Activated CD8-positive, alpha-beta T cell treated with anti-CD3 and anti-CD28 coated beads for 36 hours (primary cell): ENCODE measurements at regions not wholly inside any gene's neighbourhood (a gene's known extent, or its start where the extent isn't known, plus 50 kb on each side); places are given as distances from the start of the nearest gene placed in this dataset.

Source experiments
- ATAC-seq: fragments of 200-7000 bp; cut with Tn5 transposase; one replicate; pipeline ENCODE4 v1.10.0; 2021; ENCODE audit warnings: mild to moderate bottlenecking, moderate library complexity
- CTCF ChIA-PET: fragments of 350-600 bp; sonication (Branson Sonifier 250); formaldehyde crosslinking; loops from one replicate; lab custom pipeline; 2021; ENCODE audit warnings: antibody characterized with exemption; lab: Charles Lee
- POLR2A ChIA-PET: fragments of 350-600 bp; sonication (Branson Sonifier 250); formaldehyde crosslinking; loops from one replicate; lab custom pipeline; 2021; ENCODE audit warnings: antibody characterized with exemption; lab: Charles Lee
- DNase-seq: peaks from one replicate; pipeline ENCODE4 v3.0.0-alpha.2; 2020
- H3K27ac Mint-ChIP-seq: one replicate; pipeline ENCODE4 v1.8.0; 2021; ENCODE audit warnings: mild to moderate bottlenecking, mixed read lengths
- H3K27me3 Mint-ChIP-seq: one replicate; pipeline ENCODE4 v1.8.0; 2021; ENCODE audit warnings: mixed read lengths
- H3K36me3 Mint-ChIP-seq: one replicate; pipeline ENCODE4 v1.8.0; 2021; ENCODE audit warnings: low read depth, mixed read lengths
- H3K4me1 Mint-ChIP-seq: one replicate; pipeline ENCODE4 v1.8.0; 2021; ENCODE audit warnings: low read depth, mixed read lengths
- H3K4me3 Mint-ChIP-seq: one replicate; pipeline ENCODE4 v1.8.0; 2021; ENCODE audit warnings: mild to moderate bottlenecking, moderate library complexity, mixed read lengths
- H3K9me3 Mint-ChIP-seq: one replicate; pipeline ENCODE4 v1.8.0; 2021; ENCODE audit warnings: mixed read lengths
- intact Hi-C: fragments of 100-400 bp; cut with micrococcal nuclease; formaldehyde crosslinking; loops from one replicate; pipeline ENCODE4 v1.10.0; 2022
- TF ChIP-seq, protein P1 (sequence below): fragments of 200-600 bp; IDR thresholded peaks from one replicate; pipeline ENCODE4 v1.8.0; 2022; ENCODE audit warnings: antibody characterized with exemption, mild to moderate bottlenecking

DNA sequence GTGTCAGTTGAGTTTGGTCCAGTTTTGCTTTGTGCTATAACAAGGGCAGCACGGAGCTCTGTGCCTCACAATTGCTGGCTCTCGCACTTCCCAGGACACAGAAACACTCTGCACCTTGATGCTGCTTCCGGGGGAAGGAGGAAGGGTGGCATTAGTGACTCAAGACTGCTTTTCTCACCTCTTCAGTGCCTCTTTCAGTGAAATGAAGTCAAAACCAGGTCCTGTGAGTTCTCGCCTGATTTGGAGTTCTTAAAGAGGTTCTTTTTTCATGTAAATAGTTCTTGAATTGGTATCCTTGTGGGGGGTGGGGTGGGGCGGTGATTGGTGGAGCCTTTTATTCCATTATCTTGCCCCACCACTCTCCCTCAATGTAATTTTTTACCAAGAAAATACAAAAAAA, 91.5 kb upstream of the MYT1L start:
- no peaks in the 10 kb centered on the region for H3K9me3 Mint-ChIP-seq
- no peaks in the 10 kb centered on the region for H3K4me1 Mint-ChIP-seq
- H3K27me3 Mint-ChIP-seq = peaks cover 6% of the 10 kb centered on the region
- no peak for DNase-seq
- CTCF ChIA-PET = interaction anchor here (0.5 kb wide), 1 partner anchor 304 kb away, joined by 3 read pairs; no protein-coding TSS in a partner anchor
- H3K36me3 Mint-ChIP-seq = no peaks in the 10 kb centered on the region
- no peak for ATAC-seq
- TF ChIP-seq, protein P1, sequence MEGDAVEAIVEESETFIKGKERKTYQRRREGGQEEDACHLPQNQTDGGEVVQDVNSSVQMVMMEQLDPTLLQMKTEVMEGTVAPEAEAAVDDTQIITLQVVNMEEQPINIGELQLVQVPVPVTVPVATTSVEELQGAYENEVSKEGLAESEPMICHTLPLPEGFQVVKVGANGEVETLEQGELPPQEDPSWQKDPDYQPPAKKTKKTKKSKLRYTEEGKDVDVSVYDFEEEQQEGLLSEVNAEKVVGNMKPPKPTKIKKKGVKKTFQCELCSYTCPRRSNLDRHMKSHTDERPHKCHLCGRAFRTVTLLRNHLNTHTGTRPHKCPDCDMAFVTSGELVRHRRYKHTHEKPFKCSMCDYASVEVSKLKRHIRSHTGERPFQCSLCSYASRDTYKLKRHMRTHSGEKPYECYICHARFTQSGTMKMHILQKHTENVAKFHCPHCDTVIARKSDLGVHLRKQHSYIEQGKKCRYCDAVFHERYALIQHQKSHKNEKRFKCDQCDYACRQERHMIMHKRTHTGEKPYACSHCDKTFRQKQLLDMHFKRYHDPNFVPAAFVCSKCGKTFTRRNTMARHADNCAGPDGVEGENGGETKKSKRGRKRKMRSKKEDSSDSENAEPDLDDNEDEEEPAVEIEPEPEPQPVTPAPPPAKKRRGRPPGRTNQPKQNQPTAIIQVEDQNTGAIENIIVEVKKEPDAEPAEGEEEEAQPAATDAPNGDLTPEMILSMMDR = no peak
- POLR2A ChIA-PET = no interaction called here
- no peak overlapping the region for H3K4me3 Mint-ChIP-seq
- H3K27ac Mint-ChIP-seq = no peak overlapping the region
- intact Hi-C loops = no loop called here

DNA sequence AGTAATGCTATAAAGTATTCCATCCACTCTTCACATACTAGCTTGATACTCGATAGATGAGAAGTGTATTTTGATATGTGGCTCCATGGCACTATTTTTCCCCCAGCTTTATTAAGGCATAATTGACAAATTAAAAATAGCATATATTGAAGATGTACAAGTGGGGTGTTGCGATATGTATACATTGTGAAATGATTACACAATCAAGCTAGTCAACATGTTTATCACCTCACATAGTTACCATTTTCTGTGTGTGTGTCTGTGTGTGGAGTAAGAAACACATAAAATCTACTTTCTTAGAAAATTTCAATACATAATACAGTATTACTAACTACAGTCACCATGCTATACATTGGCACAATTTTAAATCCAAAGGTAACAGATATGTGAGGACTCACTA, 82.5 kb upstream of the MYT1L start:
- Mint-ChIP-seq H3K4me1 (no peaks in the 10 kb centered on the region), H3K36me3 (no peaks in the 10 kb centered on the region), H3K9me3 (no peaks in the 10 kb centered on the region), H3K27ac (no peak overlapping the region), H3K27me3 (no peaks in the 10 kb centered on the region), H3K4me3 (no peak overlapping the region)
- intact Hi-C loops = no loop called here
- DNase-seq (no peak), ATAC-seq (no peak)
- TF ChIP-seq, protein P1 = no peak
- ChIA-PET CTCF (no interaction called here), POLR2A (interaction anchor here (1.0 kb wide), 1 partner anchor 11 kb away, joined by 5 read pairs; no protein-coding TSS in a partner anchor)

DNA sequence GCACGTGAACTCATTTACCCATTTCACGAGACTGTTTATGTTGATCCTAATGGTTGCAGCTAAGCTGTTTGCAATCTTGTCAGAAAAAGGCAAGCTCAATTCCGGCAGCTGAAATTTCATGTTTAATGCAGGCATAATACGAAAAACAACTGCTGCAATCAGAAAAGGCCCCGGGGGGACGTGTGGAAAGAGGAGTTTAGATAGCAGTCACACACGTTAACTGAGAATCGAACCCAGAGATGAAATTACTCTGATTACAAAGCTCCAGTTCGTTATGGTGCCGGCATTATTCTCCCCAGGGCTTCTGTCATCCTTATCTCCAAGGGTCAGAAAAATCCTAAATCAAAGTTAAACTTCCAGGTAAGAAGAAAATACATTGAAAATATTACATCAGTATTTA, 79.9 kb upstream of the MYT1L start:
- no peaks in the 10 kb centered on the region for H3K9me3 Mint-ChIP-seq
- CTCF ChIA-PET = no interaction called here
- no peaks in the 10 kb centered on the region for H3K36me3 Mint-ChIP-seq
- no peaks in the 10 kb centered on the region for H3K27me3 Mint-ChIP-seq
- ATAC-seq (no peak), DNase-seq (no peak)
- intact Hi-C loops = no loop called here
- no peaks in the 10 kb centered on the region for H3K4me1 Mint-ChIP-seq
- H3K27ac Mint-ChIP-seq = no peak overlapping the region
- no peak overlapping the region for H3K4me3 Mint-ChIP-seq
- POLR2A ChIA-PET = no interaction called here
- TF ChIP-seq, protein P1 = no peak

DNA sequence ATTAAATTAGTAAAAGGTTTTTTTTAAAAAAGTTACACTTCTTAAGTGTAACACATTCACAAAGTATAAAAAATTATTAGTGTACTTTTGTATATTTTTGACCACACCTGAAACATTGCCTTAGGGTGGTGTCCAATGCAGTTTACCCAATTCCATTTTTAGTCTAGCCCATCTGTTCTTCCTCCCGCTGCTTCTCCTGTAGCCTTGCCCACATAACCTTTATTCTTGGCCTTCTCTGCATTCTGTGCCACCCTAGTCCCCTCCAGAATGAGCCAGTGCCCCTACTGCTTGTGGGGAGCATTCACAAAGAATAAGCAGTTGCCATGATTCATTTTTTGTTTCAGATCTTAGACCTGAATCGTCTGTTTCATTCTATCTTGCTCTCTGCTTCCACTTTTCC, 78.4 kb upstream of the MYT1L start:
- DNase-seq = no peak
- TF ChIP-seq, protein P1 = no peak
- peaks cover 3% of the 10 kb centered on the region for H3K9me3 Mint-ChIP-seq
- ATAC-seq = no peak
- CTCF ChIA-PET = no interaction called here
- H3K27ac Mint-ChIP-seq = no peak overlapping the region
- intact Hi-C loops = no loop called here
- H3K36me3 Mint-ChIP-seq = no peaks in the 10 kb centered on the region
- H3K27me3 Mint-ChIP-seq = no peaks in the 10 kb centered on the region
- H3K4me1 Mint-ChIP-seq = no peaks in the 10 kb centered on the region
- POLR2A ChIA-PET = no interaction called here
- H3K4me3 Mint-ChIP-seq = no peak overlapping the region

DNA sequence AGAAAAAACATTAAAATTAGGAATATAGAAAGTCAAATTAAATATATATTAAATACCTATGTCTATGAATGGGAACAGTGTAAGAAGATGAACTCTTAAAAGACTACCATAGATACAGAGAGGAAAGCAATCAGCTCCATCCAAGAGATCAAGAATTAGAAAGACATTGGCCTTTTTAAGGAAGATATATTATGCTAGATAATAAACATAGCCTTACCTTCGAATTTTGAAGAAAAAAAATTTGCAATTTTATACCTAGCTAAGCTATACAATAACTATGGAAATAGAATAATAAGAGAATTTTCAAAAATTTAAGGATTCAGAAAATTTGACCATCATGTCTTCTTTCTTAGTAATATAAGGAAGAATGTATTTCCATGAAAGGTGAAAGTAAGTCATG, 74.7 kb upstream of the MYT1L start:
- Mint-ChIP-seq H3K4me1 (no peaks in the 10 kb centered on the region), H3K27me3 (no peaks in the 10 kb centered on the region), H3K36me3 (no peaks in the 10 kb centered on the region), H3K4me3 (no peak overlapping the region), H3K9me3 (peaks cover 3% of the 10 kb centered on the region), H3K27ac (no peak overlapping the region)
- POLR2A ChIA-PET = no interaction called here
- TF ChIP-seq, protein P1 = no peak
- intact Hi-C loops = no loop called here
- ATAC-seq = no peak
- CTCF ChIA-PET = no interaction called here
- no peak for DNase-seq
